Panc1 (cell line): ENCODE measurements at regions not wholly inside any gene's neighbourhood (a gene's known extent, or its start where the extent isn't known, plus 50 kb on each side); places are given as distances from the start of the nearest gene placed in this dataset.

Source experiments
- ATAC-seq: fragments of 200-7000 bp; cut with Tn5 transposase; 2 replicates; pipeline ENCODE4 v1.9.1; 2020; ENCODE audit warnings: mild to moderate bottlenecking, moderate library complexity
- BruUV-seq: library from RNA; stranded (reverse); fragments of 400-500 nt; replicated peaks from 2 replicates; lab custom pipeline; 2021; lab: Mats Ljungman, UMichigan
- CTCF ChIA-PET: fragments of 300-600 bp; sonication (Branson Sonifier 250); formaldehyde crosslinking; loops from one replicate; lab custom pipeline; 2022; ENCODE audit warnings: antibody characterized with exemption; lab: Charles Lee
- POLR2A ChIA-PET: fragments of 300-600 bp; sonication (Branson Sonifier 250); formaldehyde crosslinking; loops from one replicate; lab custom pipeline; 2022; ENCODE audit warnings: antibody characterized with exemption; lab: Charles Lee
- DNase-seq: peaks from one replicate; pipeline ENCODE4 v3.0.0-alpha.2; 2010; ENCODE audit warnings: low read depth, low spot score
- H3K27ac ChIP-seq: 2 replicates; pipeline ENCODE4 v1.5.1; 2011; ENCODE audit warnings: mild to moderate bottlenecking, low read length, inconsistent platforms
- H3K27me3 ChIP-seq: fragments of 200-500 bp; sonication (Bioruptor generic); 2 replicates; pipeline ENCODE4 v1.6.0; 2014; ENCODE audit warnings: low read length, inconsistent platforms; ENCODE audit not compliant: control insufficient read depth, insufficient read depth
- H3K36me3 ChIP-seq: fragments of 200-500 bp; sonication (Bioruptor generic); 2 replicates; pipeline ENCODE4 v1.5.1; 2014; ENCODE audit warnings: inconsistent platforms, mild to moderate bottlenecking, low read length, moderate library complexity; ENCODE audit not compliant: control insufficient read depth, insufficient read depth
- H3K4me1 ChIP-seq: 2 replicates; pipeline ENCODE4 v1.5.1; 2011; ENCODE audit warnings: inconsistent platforms, mild to moderate bottlenecking, low read length, moderate library complexity; ENCODE audit not compliant: control insufficient read depth, insufficient read depth
- H3K4me3 ChIP-seq, 2 experiments: 2 replicates each; pipeline ENCODE4 v1.5.1; 2011 to 2012; ENCODE audit warnings: low read depth in 2 of 2, low read length in 2 of 2, mild to moderate bottlenecking in 2 of 2, inconsistent platforms in 1 of 2, moderate library complexity in 1 of 2
- H3K9me3 ChIP-seq: fragments of 200-500 bp; sonication (Bioruptor generic); 2 replicates; pipeline ENCODE4 v1.5.1; 2014; ENCODE audit warnings: low read depth, mild to moderate bottlenecking, inconsistent platforms, low read length, moderate library complexity; ENCODE audit not compliant: control insufficient read depth, insufficient read depth
- CTCF ChIP-seq: fragments of 450-650 bp; IDR thresholded peaks from 2 replicates; pipeline ENCODE4 v1.5.1; 2017; ENCODE audit warnings: mild to moderate bottlenecking
- POLR2AphosphoS5 ChIP-seq: IDR thresholded peaks from 2 replicates; pipeline ENCODE4 v1.6.1; 2012; ENCODE audit warnings: mild to moderate bottlenecking, low read depth, low read length, moderate library complexity
- REST ChIP-seq, 2 experiments: IDR thresholded peaks; 2 replicates each; pipeline ENCODE4 v1.6.1; 2011 to 2012; ENCODE audit warnings: low read depth in 2 of 2, control low read depth in 1 of 2, low read length in 1 of 2, mild to moderate bottlenecking in 1 of 2, moderate library complexity in 1 of 2; ENCODE audit not compliant: insufficient read depth in 1 of 2
- SIN3A ChIP-seq: IDR thresholded peaks from 2 replicates; pipeline ENCODE4 v1.6.1; 2012; ENCODE audit warnings: low read depth, mild to moderate bottlenecking, low read length, moderate library complexity, borderline replicate concordance; ENCODE audit not compliant: insufficient read depth
- TCF7L2 ChIP-seq: IDR thresholded peaks from 2 replicates; pipeline ENCODE4 v1.6.1; 2011; ENCODE audit warnings: mild to moderate bottlenecking, low read depth, low read length, inconsistent platforms
- in situ Hi-C: cut with HindIII; loops from 2 replicates; pipeline ENCODE4 v1.10.0; 2016; ENCODE audit warnings: low sequenced_read_pairs, low pct_unique_long_range_greater_than_20kb
- intact Hi-C: fragments of 100-400 bp; cut with micrococcal nuclease; formaldehyde crosslinking; loops from one replicate; pipeline ENCODE4 v1.10.0; 2022; ENCODE audit not compliant: unreplicated experiment

- CTCF ChIA-PET, result no interaction called here
- intact Hi-C loops, result no loop called here
- BruUV-seq, result no TSS peak
Measured at GRCh38 chr17:20948984-20949777, 93.6 kb downstream of the USP22 start.

More at GRCh38 chr17:20948984-20949777, 93.6 kb downstream of the USP22 start:
- H3K4me3 ChIP-seq, result no peak overlapping the region
- TF ChIP-seq REST (IDR thresholded peaks at IDR 0.05; ENCODE audit: insufficient read depth in 1 of 2, low read depth in 2 of 2, low read length in 1 of 2), result no peak
- no peak for TF ChIP-seq TCF7L2
- no peak for TF ChIP-seq POLR2AphosphoS5
- TF ChIP-seq SIN3A, result no peak
- no peak for TF ChIP-seq CTCF
- ATAC-seq (no peak), DNase-seq (no peak)
- peaks cover 13% of the 10 kb centered on the region for H3K27me3 ChIP-seq
- in situ Hi-C loops, result no loop called here
- H3K9me3 ChIP-seq, result no peaks in the 10 kb centered on the region
- no peaks in the 10 kb centered on the region for H3K4me1 ChIP-seq
- POLR2A ChIA-PET, result no interaction called here
- H3K36me3 ChIP-seq, result no peaks in the 10 kb centered on the region
- H3K27ac ChIP-seq, result no peak overlapping the region
